ENCODE measurements at regions not wholly inside any gene's neighbourhood (a gene's known extent, or its start where the extent isn't known, plus 50 kb on each side); places are given as distances from the start of the nearest gene placed in this dataset.

DNA sequence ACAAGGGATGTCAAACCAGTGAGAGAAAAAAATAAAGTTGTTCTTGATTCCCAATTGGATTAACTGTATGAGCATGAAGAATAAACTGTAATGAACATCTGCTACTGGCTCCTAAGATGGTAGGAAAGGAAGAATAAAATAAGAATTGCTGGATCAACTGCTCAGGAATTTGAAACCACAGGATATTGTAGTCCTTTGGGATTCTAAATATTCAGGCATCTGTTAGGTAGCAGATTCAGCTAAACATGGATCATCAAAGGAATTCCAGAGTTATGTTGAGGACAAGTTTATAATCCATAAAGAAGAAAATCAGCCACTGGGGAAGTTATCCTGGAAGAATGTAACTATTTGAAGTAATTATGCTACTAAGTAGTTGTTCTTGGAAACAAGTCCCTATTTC is 65.8 kb downstream of the ISL1 start:
- no peak for DNase-seq (ENCODE audit: low spot score in 2 of 2)
- no peak for TF ChIP-seq POLR2A (IDR thresholded peaks at IDR 0.05)
- TF ChIP-seq, protein P1, sequence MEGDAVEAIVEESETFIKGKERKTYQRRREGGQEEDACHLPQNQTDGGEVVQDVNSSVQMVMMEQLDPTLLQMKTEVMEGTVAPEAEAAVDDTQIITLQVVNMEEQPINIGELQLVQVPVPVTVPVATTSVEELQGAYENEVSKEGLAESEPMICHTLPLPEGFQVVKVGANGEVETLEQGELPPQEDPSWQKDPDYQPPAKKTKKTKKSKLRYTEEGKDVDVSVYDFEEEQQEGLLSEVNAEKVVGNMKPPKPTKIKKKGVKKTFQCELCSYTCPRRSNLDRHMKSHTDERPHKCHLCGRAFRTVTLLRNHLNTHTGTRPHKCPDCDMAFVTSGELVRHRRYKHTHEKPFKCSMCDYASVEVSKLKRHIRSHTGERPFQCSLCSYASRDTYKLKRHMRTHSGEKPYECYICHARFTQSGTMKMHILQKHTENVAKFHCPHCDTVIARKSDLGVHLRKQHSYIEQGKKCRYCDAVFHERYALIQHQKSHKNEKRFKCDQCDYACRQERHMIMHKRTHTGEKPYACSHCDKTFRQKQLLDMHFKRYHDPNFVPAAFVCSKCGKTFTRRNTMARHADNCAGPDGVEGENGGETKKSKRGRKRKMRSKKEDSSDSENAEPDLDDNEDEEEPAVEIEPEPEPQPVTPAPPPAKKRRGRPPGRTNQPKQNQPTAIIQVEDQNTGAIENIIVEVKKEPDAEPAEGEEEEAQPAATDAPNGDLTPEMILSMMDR (IDR thresholded peaks at IDR 0.05), result no peak
- H3K4me3 ChIP-seq (ENCODE audit: low read depth, poor library complexity, severe bottlenecking), result no peak overlapping the region
- intact Hi-C loops (cut with DNase I; ENCODE audit: low total_unique reads), result no loop called here

DNA sequence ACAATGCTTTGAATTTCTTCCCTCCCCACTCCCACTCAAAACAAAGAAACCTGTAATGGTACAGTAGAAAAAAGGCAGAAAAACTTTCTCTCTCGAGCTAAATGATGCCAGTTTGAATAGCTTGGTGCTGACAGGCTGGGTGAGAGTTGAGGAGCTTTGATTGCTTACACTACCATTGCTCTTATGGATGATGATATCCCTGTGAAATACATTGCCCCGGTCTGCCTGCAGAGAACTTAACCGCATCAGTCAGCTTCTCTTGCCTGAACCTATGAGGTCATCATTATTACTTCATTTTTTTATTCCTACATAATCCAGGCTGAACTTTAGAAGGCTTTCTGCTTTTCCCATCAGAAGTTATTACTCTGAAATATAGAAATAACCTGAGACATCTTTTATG is 69.3 kb downstream of the ISL1 start:
- H3K4me3 ChIP-seq (ENCODE audit: low read depth, poor library complexity, severe bottlenecking), result no peak overlapping the region
- no peak for TF ChIP-seq POLR2A (IDR thresholded peaks at IDR 0.05)
- TF ChIP-seq, protein P1 (IDR thresholded peaks at IDR 0.05), result no peak
- no peak for DNase-seq (ENCODE audit: low spot score in 2 of 2)
- 73 to 81% methylated on average over 3 of the region's 3 CpGs for WGBS, 2 donors
- intact Hi-C loops (cut with DNase I; ENCODE audit: low total_unique reads), result no loop called here

DNA sequence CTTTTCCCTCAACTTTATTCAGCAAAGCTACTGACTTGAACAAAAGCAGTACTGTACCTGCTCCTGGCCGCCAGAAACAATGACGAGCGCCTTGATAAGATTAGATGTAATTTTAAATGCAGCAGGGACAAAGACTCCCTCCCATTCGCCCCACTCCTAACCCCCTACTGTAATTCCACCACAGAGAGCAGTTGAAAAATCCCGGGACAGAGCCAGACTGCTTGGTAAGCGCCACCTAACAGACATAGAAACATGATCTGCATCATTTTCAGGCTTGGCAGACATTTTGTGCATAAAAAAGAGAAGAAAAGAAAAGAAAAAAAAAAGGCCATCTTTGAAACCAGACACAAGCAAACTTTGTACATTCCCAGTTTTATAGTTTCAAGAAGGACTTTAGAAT is 81.9 kb downstream of the ISL1 start:
- no peak for DNase-seq (ENCODE audit: low spot score in 2 of 2)
- intact Hi-C loops (cut with DNase I; ENCODE audit: low total_unique reads), result no loop called here
- WGBS, 2 donors, result 45 to 49% methylated on average over 6 of the region's 6 CpGs
- TF ChIP-seq POLR2A (IDR thresholded peaks at IDR 0.05), result no peak
- H3K4me3 ChIP-seq (ENCODE audit: low read depth, poor library complexity, severe bottlenecking), result no peak overlapping the region

DNA sequence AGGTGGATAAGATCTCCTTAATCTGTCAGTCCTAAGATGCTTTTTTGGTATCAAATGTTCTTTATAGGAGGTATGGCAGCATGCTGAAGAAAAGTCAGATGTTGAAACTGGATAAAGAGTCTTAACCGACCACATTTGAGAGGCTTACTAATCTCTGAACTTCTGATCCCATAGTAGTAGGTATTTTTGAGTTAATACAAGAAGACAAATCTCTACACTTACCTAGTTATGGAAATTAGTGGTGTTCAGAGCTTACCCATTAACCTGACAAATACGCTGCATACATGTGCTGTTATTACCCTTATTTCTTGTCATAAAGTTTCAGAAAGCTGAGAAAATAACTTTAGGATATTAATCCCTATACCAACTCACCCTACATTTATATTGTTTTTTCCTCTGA is 83.0 kb downstream of the ISL1 start:
- 87 to 90% methylated on average over 2 of the region's 2 CpGs for WGBS, 2 donors
- TF ChIP-seq, protein P1 (IDR thresholded peaks at IDR 0.05), result no peak
- no peak for TF ChIP-seq POLR2A (IDR thresholded peaks at IDR 0.05)
- intact Hi-C loops (cut with DNase I; ENCODE audit: low total_unique reads), result no loop called here
- DNase-seq (ENCODE audit: low spot score in 2 of 2), result no peak
- no peak overlapping the region for H3K4me3 ChIP-seq (ENCODE audit: low read depth, poor library complexity, severe bottlenecking)

DNA sequence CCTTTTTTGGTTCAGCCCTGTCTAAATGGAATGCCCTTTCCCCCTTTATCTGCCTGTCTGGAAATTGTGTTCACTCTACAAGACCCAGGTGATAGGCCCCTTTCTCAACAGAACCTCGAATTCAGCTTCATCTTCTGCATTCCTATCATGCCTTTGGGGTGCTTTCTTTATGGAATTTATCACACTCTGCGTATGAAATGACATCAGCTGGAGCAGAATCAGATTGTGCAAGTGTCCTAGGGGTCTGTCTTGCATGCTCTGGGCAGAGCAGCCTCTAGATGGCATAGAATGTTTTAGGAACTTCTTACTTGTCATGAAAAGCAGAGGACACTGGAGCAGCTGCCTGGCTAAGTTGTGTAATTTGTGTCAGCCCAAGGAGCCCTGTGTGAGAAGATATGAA is 84.9 kb downstream of the ISL1 start:
- H3K4me3 ChIP-seq (ENCODE audit: low read depth, poor library complexity, severe bottlenecking), result no peak overlapping the region
- intact Hi-C loops (cut with DNase I; ENCODE audit: low total_unique reads), result no loop called here
- DNase-seq (ENCODE audit: low spot score in 2 of 2), result no peak
- TF ChIP-seq, protein P1 (IDR thresholded peaks at IDR 0.05), result no peak
- TF ChIP-seq POLR2A (IDR thresholded peaks at IDR 0.05), result no peak
- WGBS, 2 donors, result 17 to 52% methylated on average over 2 of the region's 2 CpGs

DNA sequence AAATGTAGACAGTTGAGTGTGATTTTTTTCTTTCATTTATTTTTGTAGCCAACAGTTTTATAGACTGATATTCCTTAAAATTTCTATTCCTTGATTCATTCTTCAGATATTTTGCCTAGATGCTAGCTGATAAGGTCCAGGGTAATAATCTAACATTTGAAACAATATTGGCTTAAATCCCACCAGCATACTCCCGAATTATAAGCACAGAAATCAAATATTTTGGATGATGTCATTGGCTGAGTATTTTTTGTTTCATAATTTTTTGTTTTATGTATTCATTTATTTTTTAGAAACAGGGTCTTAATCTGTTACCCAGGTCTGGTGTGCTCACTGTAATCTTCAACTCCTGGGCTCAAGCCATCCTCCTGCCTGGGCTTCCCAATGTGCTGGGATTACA is 88.4 kb downstream of the ISL1 start:
- WGBS, 2 donors, result 25 to 26% methylated on average over 1 of the region's 1 CpG

More for the DNA sequence above, 88.4 kb downstream of the ISL1 start:
- H3K4me3 ChIP-seq (ENCODE audit: low read depth, poor library complexity, severe bottlenecking), result no peak overlapping the region
- TF ChIP-seq, protein P1 (IDR thresholded peaks at IDR 0.05), result no peak
- TF ChIP-seq POLR2A (IDR thresholded peaks at IDR 0.05), result no peak
- intact Hi-C loops (cut with DNase I; ENCODE audit: low total_unique reads), result no loop called here
- no peak for DNase-seq (ENCODE audit: low spot score in 2 of 2)

Data from lower leg skin (tissue), 4 donors.